Neutrophil (primary cell): ENCODE measurements at regions not wholly inside any gene's neighbourhood (a gene's known extent, or its start where the extent isn't known, plus 50 kb on each side); places are given as distances from the start of the nearest gene placed in this dataset.

Experiments used
- H3K27ac ChIP-seq: fragments of 200-600 bp; sonication (generic); 2 replicates; pipeline ENCODE4 v1.5.1; 2016; ENCODE audit warnings: mild to moderate bottlenecking, moderate library complexity
- H3K27me3 ChIP-seq: fragments of 200-600 bp; sonication (generic); 2 replicates; pipeline ENCODE4 v1.6.0; 2016; ENCODE audit warnings: mild to moderate bottlenecking
- H3K36me3 ChIP-seq: fragments of 200-600 bp; sonication (generic); 2 replicates; pipeline ENCODE4 v1.5.1; 2017
- H3K4me1 ChIP-seq, 2 experiments: fragments of 200-600 bp in 1 of 2; sonication (generic) in 1 of 2; 1 replicate in 1 of 2; 2 replicates in 1 of 2; pipeline versions ENCODE4 v1.5.1 to v1.6.1; 2013 to 2016; ENCODE audit warnings: low read depth in 1 of 2, low read length in 1 of 2, mild to moderate bottlenecking in 1 of 2, moderate library complexity in 1 of 2; ENCODE audit not compliant: control insufficient read depth in 1 of 2, insufficient read depth in 1 of 2
- H3K4me3 ChIP-seq, 2 experiments: fragments of 200-600 bp in 1 of 2; sonication (generic) in 1 of 2; 1 replicate in 1 of 2; 2 replicates in 1 of 2; pipeline ENCODE4 v1.5.1; 2013 to 2016; ENCODE audit warnings: low read depth in 1 of 2, low read length in 1 of 2, mild to moderate bottlenecking in 1 of 2, moderate library complexity in 1 of 2
- H3K9me3 ChIP-seq: fragments of 200-600 bp; sonication (generic); 2 replicates; pipeline ENCODE4 v1.5.1; 2016
- TF ChIP-seq, protein P1 (sequence below): fragments of 200-600 bp; sonication (generic); IDR thresholded peaks from 2 replicates; pipeline ENCODE4 v1.5.1; 2016; ENCODE audit warnings: antibody characterized with exemption

DNA sequence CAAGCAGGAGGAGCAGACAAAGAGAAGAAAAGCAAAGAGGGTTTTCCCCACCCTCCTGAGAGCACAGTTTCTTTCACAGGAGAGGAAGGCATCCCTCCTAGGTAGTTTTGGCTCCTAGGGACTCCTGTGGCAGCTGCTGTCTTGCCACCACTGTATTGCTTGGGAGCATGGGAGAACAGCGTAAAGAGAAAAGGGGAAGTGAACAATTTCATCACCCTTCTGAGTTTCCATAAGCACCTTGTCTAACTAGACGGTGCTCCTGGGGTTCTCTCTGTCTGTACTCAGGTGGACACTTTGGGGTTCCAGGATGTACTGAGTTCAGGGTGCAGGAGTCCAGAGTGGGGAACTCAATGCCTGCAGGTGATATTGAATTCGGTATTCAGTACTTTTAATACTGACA, 1430.5 kb downstream of the TBC1D22A start:
- Histone ChIP-seq H3K9me3 (no peaks in the 10 kb centered on the region), H3K36me3 (no peaks in the 10 kb centered on the region), H3K4me3 (no peak overlapping the region), H3K4me1 (no peaks in the 10 kb centered on the region), H3K27ac (no peak overlapping the region), H3K27me3 (no peaks in the 10 kb centered on the region)
- TF ChIP-seq, protein P1, sequence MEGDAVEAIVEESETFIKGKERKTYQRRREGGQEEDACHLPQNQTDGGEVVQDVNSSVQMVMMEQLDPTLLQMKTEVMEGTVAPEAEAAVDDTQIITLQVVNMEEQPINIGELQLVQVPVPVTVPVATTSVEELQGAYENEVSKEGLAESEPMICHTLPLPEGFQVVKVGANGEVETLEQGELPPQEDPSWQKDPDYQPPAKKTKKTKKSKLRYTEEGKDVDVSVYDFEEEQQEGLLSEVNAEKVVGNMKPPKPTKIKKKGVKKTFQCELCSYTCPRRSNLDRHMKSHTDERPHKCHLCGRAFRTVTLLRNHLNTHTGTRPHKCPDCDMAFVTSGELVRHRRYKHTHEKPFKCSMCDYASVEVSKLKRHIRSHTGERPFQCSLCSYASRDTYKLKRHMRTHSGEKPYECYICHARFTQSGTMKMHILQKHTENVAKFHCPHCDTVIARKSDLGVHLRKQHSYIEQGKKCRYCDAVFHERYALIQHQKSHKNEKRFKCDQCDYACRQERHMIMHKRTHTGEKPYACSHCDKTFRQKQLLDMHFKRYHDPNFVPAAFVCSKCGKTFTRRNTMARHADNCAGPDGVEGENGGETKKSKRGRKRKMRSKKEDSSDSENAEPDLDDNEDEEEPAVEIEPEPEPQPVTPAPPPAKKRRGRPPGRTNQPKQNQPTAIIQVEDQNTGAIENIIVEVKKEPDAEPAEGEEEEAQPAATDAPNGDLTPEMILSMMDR, result no peak

DNA sequence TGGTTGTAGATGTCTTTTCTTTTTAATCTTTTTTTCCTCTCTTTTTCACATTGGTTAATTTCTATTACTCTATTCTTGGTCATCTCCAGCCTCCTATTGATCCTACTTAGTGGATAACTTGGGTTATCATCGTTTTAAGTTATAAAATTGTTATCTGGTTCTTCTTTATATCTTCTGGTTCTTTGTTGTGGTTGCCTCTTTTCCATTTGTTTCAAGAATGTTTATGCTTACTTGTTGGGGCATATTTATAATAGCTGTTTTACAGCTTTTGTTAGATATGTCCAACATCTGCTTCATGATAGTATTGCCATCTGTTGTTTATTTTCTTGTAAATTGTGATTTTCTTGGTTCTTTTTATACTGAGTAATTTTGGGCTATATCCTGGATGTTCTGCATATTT, 1429.6 kb downstream of the TBC1D22A start:
- no peaks in the 10 kb centered on the region for H3K27me3 ChIP-seq
- no peaks in the 10 kb centered on the region for H3K4me1 ChIP-seq
- H3K36me3 ChIP-seq, result no peaks in the 10 kb centered on the region
- no peak overlapping the region for H3K4me3 ChIP-seq
- H3K9me3 ChIP-seq, result no peaks in the 10 kb centered on the region
- H3K27ac ChIP-seq, result no peak overlapping the region
- TF ChIP-seq, protein P1, result no peak

GRCh38 chr22:48188231-48188721, 1425.8 kb downstream of the TBC1D22A start:
- Histone ChIP-seq H3K4me3 (no peak overlapping the region), H3K27me3 (no peaks in the 10 kb centered on the region), H3K36me3 (no peaks in the 10 kb centered on the region), H3K27ac (no peak overlapping the region), H3K9me3 (no peaks in the 10 kb centered on the region), H3K4me1 (no peaks in the 10 kb centered on the region)
- TF ChIP-seq, protein P1, result no peak

DNA sequence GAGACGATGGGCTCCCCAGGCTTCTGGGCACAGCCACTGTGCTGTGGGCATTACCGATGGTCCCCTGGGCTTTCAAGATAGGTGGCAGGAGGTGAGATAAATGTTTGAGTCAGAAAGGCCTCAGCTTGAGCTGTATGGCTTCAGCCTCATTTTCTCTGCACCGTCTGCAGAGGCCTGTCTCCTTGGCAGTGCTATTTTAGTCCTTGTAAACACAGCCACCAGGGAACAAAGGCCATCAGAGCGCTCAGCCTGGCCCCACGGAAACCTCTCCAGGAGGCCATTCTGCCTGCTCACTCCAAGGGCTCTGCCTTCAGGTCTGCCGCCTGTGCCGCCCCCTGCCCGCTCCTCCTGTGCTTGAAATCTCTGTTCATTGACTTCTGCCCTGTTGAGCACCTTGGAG, 1424.9 kb downstream of the TBC1D22A start:
- Histone ChIP-seq H3K4me1 (no peaks in the 10 kb centered on the region), H3K4me3 (no peak overlapping the region), H3K9me3 (no peaks in the 10 kb centered on the region), H3K27ac (no peak overlapping the region), H3K27me3 (no peaks in the 10 kb centered on the region), H3K36me3 (no peaks in the 10 kb centered on the region)
- TF ChIP-seq, protein P1, result no peak

DNA sequence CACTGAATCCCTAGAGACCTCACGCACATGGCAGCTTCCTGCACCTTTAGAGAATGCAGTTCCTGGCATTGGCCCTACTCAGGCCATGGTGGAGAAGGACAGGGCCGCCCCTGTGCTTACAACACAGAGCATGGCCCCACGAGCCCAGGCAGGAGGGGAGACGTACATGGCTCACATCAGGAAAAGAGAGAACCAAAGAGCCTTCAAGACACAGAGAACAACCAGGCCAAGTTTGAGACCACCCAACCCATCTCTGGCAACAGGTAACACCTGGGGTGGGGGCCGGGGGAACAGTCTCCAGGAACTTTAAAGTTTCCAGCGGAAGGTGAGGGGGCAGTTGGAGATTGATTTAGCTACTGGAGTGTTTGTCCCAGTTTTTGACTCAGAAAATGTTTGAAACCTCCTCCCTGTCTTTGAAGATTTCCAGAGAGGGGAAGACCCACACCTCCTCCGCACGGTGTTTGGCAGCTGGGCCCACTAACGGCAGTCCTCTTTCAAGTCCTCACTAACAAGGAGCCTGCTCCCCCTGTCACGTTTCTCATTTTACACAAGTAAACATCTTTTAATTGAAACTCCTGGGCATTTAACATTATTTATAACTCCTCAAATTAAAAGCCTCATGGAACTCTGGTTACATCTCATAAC, 1423.8 kb downstream of the TBC1D22A start:
- H3K4me1 ChIP-seq, result no peaks in the 10 kb centered on the region
- H3K27me3 ChIP-seq, result no peaks in the 10 kb centered on the region
- H3K4me3 ChIP-seq, result no peak overlapping the region
- TF ChIP-seq, protein P1, result no peak
- H3K9me3 ChIP-seq, result no peaks in the 10 kb centered on the region
- H3K27ac ChIP-seq, result no peak overlapping the region
- H3K36me3 ChIP-seq, result no peaks in the 10 kb centered on the region
